Stomach (tissue), 8 donors: ENCODE measurements at regions not wholly inside any gene's neighbourhood (a gene's known extent, or its start where the extent isn't known, plus 50 kb on each side); places are given as distances from the start of the nearest gene placed in this dataset.

Experiments used
- DNase-seq, 2 donors: peaks; one replicate each; pipeline versions ENCODE4 v3.0.0 to v3.0.0-alpha.2; 2013 to 2019
- H3K27ac ChIP-seq, 5 donors: fragments of 200-600 bp in 4 of 5; sonication (generic) in 4 of 5; one replicate each; pipeline ENCODE4 v1.5.1; 2013 to 2019; ENCODE audit warnings: mild to moderate bottlenecking in 1 of 5, moderate library complexity in 1 of 5
- H3K27me3 ChIP-seq, 3 donors: fragments of 200-600 bp; sonication (generic); one replicate each; pipeline ENCODE4 v1.5.1; 2017 to 2019; ENCODE audit warnings: mixed run types in 1 of 3
- H3K36me3 ChIP-seq, 4 donors: fragments of 200-600 bp; sonication (generic); 1 replicate in 3 of 4; 2 replicates in 1 of 4; pipeline ENCODE4 v1.5.1; 2016 to 2019
- H3K4me1 ChIP-seq, 4 donors: fragments of 200-600 bp; sonication (generic); one replicate each; pipeline ENCODE4 v1.5.1; 2016 to 2019
- H3K4me3 ChIP-seq, 4 donors: fragments of 200-600 bp; sonication (generic) in 3 of 4; one replicate each; pipeline ENCODE4 v1.5.1; 2016 to 2019; ENCODE audit warnings: mild to moderate bottlenecking in 1 of 4
- H3K9me3 ChIP-seq, 4 donors: fragments of 200-600 bp; sonication (generic); one replicate each; pipeline ENCODE4 v1.5.1; 2016 to 2019
- CTCF ChIP-seq, 7 experiments: fragments of 450-650 bp in 4 of 7; fragments of 200-600 bp in 3 of 7; sonication (generic) in 3 of 7; IDR thresholded peaks; one replicate each; pipeline ENCODE4 v1.5.1; 2016 to 2019; ENCODE audit warnings: antibody characterized with exemption in 7 of 7, control low read depth in 2 of 7, mild to moderate bottlenecking in 1 of 7
- EP300 ChIP-seq: sonication (generic); formaldehyde crosslinking; IDR thresholded peaks from one replicate; pipeline ENCODE4 v1.6.1; 2017; ENCODE audit warnings: antibody characterized with exemption
- POLR2A ChIP-seq, 4 donors: fragments of 450-650 bp; IDR thresholded peaks; one replicate each; pipeline ENCODE4 v1.6.1; 2016; ENCODE audit warnings: antibody characterized with exemption in 4 of 4, control low read depth in 2 of 4, mild to moderate bottlenecking in 1 of 4, moderate library complexity in 1 of 4
- POLR2AphosphoS5 ChIP-seq, 3 donors: sonication (generic); formaldehyde crosslinking; IDR thresholded peaks; one replicate each; pipeline ENCODE4 v1.6.1; 2016; ENCODE audit warnings: antibody characterized with exemption in 3 of 3
- WGBS, 5 donors: extraction: QIAGEN DNeasy Blood & Tissue Kit in 3 of 5; methylation state at CpG; one replicate each; pipeline versions ENCODE4 v1.1.5 to v1.1.7; 2013 to 2018; 5-methylcytosine and 5-hydroxymethylcytosine counted together
- intact Hi-C: fragments of 100-400 bp; cut with DNase I; formaldehyde crosslinking; loops from one replicate; pipeline ENCODE4 v1.15.1; 2023; ENCODE audit warnings: low total_unique reads
- donor health status: healthy with polysubstance abuse.
- donor health status: Bipolar disorder and iron deficiency.
- donor health status: healthy.

- intact Hi-C loops = no loop called here
- Histone ChIP-seq H3K9me3 (no peaks in the 10 kb centered on the region), H3K27me3 (peaks cover 0 to 31% (median 0%) of the 10 kb centered on the region in 3 donors), H3K4me3 (no peak overlapping the region), H3K36me3 (no peaks in the 10 kb centered on the region), H3K4me1 (peaks cover 0 to 22% (median 17%) of the 10 kb centered on the region in 4 donors), H3K27ac (no peak overlapping the region)
- WGBS, 5 donors = 79 to 91% (median 89%) methylated on average over 7 to 15 of the region's 15 CpGs
- no peak for TF ChIP-seq CTCF (IDR thresholded peaks at IDR 0.05)
- no peak for TF ChIP-seq POLR2AphosphoS5 (IDR thresholded peaks at IDR 0.05)
- no peak for TF ChIP-seq POLR2A (IDR thresholded peaks at IDR 0.05)
- TF ChIP-seq EP300 = no peak
- DNase-seq = no peak
These were observed 136.8 kb downstream of the FOXD2 start for GRCh38 chr1:47574451-47575165.

DNA sequence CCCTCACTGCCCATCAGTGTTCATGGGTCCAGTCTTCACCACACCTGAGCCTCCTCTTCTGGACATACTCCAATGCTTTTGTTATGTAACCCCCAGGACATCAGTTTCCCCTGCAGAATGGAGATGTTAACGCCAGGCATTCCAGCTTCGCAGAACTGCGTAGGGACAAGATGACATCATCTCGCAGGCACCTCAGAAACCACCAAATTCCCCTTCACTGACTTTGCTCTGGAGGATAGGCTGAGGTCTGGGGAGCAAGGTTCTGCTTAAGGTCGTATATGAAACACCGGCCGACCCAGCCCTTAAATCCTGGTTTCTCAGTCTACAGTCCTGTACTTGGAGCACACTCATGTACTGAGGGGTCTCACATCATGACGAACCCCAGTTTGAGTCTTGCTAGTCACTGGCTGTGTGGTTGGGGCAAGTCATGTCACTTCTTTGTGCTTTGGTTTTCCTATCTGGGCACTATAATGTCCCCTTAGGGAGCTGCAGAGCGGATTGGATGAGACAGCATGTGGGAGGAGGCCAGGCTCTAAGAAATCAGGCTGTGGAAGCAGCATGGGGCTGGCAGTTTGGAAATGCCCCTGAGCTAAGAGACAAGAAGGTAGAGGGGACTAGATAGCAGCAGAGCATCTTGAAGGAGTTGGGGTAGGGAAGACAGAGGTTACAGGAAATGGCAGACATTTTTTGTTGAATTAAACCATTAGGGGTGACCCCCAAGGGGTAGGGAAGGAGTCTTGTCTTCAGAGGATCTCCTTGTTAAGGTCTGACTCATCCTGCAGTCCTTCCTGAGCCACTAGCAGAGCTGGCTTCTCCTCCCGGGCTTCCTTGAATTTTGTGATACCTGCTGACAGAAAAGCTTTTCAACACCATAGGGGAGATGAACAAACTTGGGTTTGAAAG, 138.3 kb downstream of the FOXD2 start:
- peaks cover 0 to 31% (median 0%) of the 10 kb centered on the region in 3 donors for H3K27me3 ChIP-seq
- peaks cover 0 to 12% (median 10%) of the 10 kb centered on the region in 4 donors for H3K4me1 ChIP-seq
- WGBS, 5 donors = 89 to 91% (median 90%) methylated on average over 10 of the region's 10 CpGs
- no peak for TF ChIP-seq POLR2AphosphoS5 (IDR thresholded peaks at IDR 0.05)
- TF ChIP-seq POLR2A (IDR thresholded peaks at IDR 0.05) = no peak
- TF ChIP-seq EP300 = no peak
- no peak for TF ChIP-seq CTCF (IDR thresholded peaks at IDR 0.05)
- intact Hi-C loops = no loop called here
- no peaks in the 10 kb centered on the region for H3K9me3 ChIP-seq
- no peak overlapping the region for H3K27ac ChIP-seq
- no peak overlapping the region for H3K4me3 ChIP-seq
- no peak for DNase-seq
- no peaks in the 10 kb centered on the region for H3K36me3 ChIP-seq

GRCh38 chr1:47576758-47577115, 138.9 kb downstream of the FOXD2 start:
- no peak overlapping the region for H3K4me3 ChIP-seq
- intact Hi-C loops = no loop called here
- peaks cover 0 to 31% (median 0%) of the 10 kb centered on the region in 3 donors for H3K27me3 ChIP-seq
- H3K27ac ChIP-seq = no peak overlapping the region
- TF ChIP-seq POLR2A (IDR thresholded peaks at IDR 0.05) (no peak), EP300 (no peak)
- peaks cover 0 to 12% (median 10%) of the 10 kb centered on the region in 4 donors for H3K4me1 ChIP-seq
- H3K36me3 ChIP-seq = no peaks in the 10 kb centered on the region
- WGBS, 5 donors = 44 to 62% (median 50%) methylated on average over 2 of the region's 2 CpGs
- H3K9me3 ChIP-seq = no peaks in the 10 kb centered on the region
- no peak for DNase-seq

DNA sequence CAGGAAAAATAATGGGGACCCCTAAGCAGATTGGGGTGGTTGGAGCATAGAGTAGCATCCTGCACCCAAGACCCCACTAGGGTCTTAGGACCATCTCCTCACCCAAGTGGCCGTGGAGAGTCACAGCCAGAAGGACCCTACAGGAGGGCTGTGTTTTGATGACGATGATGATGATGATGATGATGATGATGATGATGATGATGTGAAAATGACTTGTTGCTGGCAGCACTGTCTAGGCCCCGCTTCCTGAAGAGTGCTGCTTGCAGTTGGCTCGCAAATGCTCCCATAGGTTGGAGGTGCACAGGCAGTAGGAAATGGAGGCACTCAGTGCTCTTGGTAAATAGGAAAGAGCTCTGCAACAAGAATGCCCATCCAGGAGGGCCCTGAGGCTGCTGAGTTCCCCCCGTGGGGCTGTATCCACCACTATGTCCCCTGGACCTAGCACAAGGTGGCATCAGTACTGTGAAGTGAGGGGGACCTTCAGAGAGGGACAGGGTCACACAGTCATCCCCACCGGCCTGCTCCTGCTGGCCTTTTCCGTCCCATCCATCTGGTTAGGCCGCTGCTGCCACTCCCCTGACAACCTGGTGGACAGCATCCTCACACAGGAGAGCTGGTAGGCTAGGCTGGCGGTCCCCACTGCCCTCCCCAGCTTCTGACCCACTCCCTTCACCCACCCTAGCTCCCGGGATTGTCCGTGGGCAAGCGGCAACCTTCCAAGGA, 139.6 kb downstream of the FOXD2 start:
- intact Hi-C loops = no loop called here
- Histone ChIP-seq H3K9me3 (no peaks in the 10 kb centered on the region), H3K4me1 (peaks cover 0 to 12% (median 10%) of the 10 kb centered on the region in 4 donors), H3K27ac (no peak overlapping the region), H3K27me3 (peaks cover 0 to 31% (median 0%) of the 10 kb centered on the region in 3 donors), H3K36me3 (no peaks in the 10 kb centered on the region), H3K4me3 (no peak overlapping the region)
- DNase-seq = no peak
- 80 to 86% (median 80%) methylated on average over 11 to 12 of the region's 12 CpGs for WGBS, 5 donors
- TF ChIP-seq POLR2AphosphoS5 (IDR thresholded peaks at IDR 0.05) (no peak), EP300 (no peak), POLR2A (IDR thresholded peaks at IDR 0.05) (no peak), CTCF (IDR thresholded peaks at IDR 0.05) (no peak)
